Brain microvascular endothelial cell (primary cell): ENCODE measurements at regions not wholly inside any gene's neighbourhood (a gene's known extent, or its start where the extent isn't known, plus 50 kb on each side); places are given as distances from the start of the nearest gene placed in this dataset.
A peak's percentile ranks its signal among the peaks of the same experiment; 100 is the strongest.
"Not testable (repeated sequence)": the region's sequence is repeated elsewhere in the genome, so short reads cannot be mapped to it uniquely, and the experiment has no call there.

Experiments
- DNase-seq: peaks from one replicate; pipeline ENCODE4 v3.0.0-alpha.2; 2020
- H3K27ac ChIP-seq: fragments of 250-450 bp; sonication (Bioruptor Pico); 2 replicates; pipeline ENCODE4 v1.5.1; 2020; ENCODE audit warnings: mild to moderate bottlenecking, moderate library complexity
- H3K27me3 ChIP-seq: fragments of 250-450 bp; sonication (Bioruptor Pico); replicated peaks from 2 replicates; pipeline ENCODE4 v1.5.1; 2020; ENCODE audit warnings: mild to moderate bottlenecking
- H3K36me3 ChIP-seq: fragments of 250-450 bp; sonication (Bioruptor Pico); replicated peaks from 2 replicates; pipeline ENCODE4 v1.5.1; 2020; ENCODE audit warnings: mild to moderate bottlenecking
- H3K4me3 ChIP-seq: 2 replicates; pipeline ENCODE4 v1.5.1; 2011; ENCODE audit warnings: low read depth, mild to moderate bottlenecking, control low read depth, low read length, moderate library complexity
- CTCF ChIP-seq: IDR thresholded peaks from 2 replicates; pipeline ENCODE4 v1.5.1; 2011; ENCODE audit warnings: low read depth, mild to moderate bottlenecking, moderate library complexity, low read length, control low read depth, inconsistent platforms; ENCODE audit errors: missing control alignments
- in situ Hi-C: cut with HindIII; loops from 2 replicates; pipeline ENCODE4 v1.10.0; 2017; ENCODE audit warnings: low sequenced_read_pairs, low pct_ligation_motif_present

DNA sequence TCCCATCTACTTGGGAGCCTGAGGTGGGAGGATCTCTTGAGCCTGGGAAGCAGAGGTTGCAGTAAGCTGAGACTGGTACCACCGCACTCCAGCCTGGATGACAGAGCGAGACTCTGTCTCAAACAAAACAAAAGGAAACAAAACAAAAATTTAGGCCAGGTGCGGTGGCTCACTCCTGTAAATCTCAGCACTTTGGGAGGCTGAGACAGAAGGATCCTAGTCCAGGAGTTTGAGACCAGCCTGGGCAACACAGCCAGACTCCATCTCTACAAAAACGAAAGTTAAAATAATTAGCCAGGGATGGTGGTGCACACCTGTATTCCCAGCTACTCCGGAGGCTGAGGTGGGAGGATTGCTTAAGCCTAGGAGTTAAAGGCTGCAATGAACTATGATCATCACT is 183.2 kb upstream of the ZNF217 start:
- no peak for TF ChIP-seq CTCF
- in situ Hi-C loops, result no loop called here
- Histone ChIP-seq H3K27ac (no peak overlapping the region), H3K4me3 (no peak overlapping the region), H3K27me3 (no peaks in the 10 kb centered on the region), H3K36me3 (no peaks in the 10 kb centered on the region)
- no peak for DNase-seq

DNA sequence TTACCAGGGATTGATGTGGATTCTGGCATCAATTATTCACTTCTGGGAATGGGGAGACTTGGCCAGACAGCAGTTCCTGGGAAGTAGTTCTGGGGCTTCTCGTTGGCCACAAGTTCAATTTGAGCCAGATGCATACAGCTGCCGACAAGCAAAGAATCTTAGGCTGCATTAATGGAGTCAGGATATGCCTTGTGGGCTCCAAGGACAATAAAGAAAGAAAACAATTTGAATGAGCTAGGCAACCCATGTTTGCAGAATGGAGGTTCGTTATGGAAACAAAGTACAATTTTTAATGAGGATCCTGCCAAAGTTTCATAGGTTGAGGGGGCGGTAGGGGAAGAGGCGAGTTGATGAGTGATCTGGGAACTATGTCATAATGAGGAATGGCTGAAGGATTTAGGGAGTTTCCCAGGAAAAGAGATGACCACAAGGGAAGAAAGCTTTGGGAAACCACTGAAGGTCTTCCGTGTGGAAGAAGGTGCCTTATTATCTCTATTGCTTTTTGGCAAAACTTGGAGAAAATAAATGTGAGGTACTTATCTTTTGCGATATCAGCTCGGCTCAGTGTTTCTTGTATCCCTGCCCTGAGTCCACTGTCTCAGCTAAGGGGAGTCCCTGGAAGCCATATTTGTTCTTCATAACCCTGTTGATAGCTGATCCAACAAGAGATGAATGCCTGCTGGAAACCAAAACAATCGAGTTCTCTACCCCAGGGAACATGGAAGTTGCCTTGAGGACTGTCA is 181.0 kb upstream of the ZNF217 start:
- in situ Hi-C loops, result no loop called here
- H3K4me3 ChIP-seq, result no peak overlapping the region
- H3K36me3 ChIP-seq, result no peaks in the 10 kb centered on the region
- no peak for TF ChIP-seq CTCF
- DNase-seq, result peak; percentile 85
- H3K27me3 ChIP-seq, result no peaks in the 10 kb centered on the region
- H3K27ac ChIP-seq, result peak overlapping the region; percentile 98

GRCh38 chr20:53773792-53774401 is 180.3 kb upstream of the ZNF217 start:
- Histone ChIP-seq H3K27me3 (no peaks in the 10 kb centered on the region), H3K36me3 (no peaks in the 10 kb centered on the region), H3K27ac (peak overlapping the region; percentile 98), H3K4me3 (no peak overlapping the region)
- in situ Hi-C loops, result no loop called here
- no peak for TF ChIP-seq CTCF
- peak; percentile 91 for DNase-seq

DNA sequence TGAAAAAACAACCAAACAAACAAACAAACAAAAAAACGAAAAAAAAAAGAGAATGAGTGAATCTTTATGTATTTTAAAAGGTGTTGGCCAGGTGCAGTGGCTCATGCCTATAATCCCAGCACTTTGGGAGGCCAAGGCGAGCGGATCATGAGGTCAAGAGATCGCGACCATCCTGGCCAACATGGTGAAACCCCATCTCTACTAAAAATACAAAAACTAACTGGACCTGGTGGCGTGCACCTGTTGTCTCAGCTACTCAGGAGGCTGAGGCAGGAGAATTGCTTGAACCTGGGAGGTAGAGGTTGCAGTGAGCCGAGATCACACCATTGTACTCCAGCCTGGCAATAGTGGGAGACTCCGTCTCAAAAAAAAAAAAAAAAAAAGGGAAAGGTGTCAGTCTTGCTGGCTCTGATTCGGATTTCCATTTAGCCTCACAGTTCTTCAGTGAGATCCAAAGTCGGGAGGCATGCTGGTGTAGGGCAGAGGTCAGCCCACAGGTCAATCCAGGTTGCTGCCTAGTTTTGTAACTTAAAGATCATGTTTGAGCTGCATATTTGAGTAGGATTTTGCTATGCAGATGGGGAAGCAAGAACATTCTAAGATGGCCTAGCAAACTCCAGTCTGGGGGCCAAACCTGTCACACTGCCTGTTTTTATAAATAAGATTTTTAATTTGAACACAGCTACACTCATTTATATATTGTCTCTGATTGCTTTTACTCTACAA is 179.6 kb upstream of the ZNF217 start:
- in situ Hi-C loops, H3K36me3 ChIP-seq, DNase-seq, H3K4me3 ChIP-seq, H3K27me3 ChIP-seq: not testable (repeated sequence)
- H3K27ac ChIP-seq, result peak overlapping the region; percentile 98

DNA sequence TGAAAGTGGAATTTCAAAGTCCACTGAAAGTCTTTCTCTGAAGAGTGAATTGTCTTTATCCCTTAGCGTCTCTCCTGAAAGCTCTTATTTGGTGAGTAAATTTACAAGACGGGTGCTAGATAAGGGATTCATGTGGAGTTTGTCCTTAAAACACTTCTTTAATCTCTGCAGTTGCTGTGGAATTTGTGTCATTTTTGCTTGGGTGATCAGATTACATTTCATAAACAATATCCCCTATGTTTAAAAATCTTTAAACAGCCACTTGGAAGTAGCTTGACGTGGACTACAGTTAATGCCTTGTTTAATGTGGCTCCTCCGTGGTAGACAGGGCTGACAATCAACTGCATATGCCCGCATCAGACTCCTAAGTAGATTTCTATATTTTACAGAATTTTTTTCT is 175.4 kb upstream of the ZNF217 start:
- peak; percentile 18 for DNase-seq
- in situ Hi-C loops, result no loop called here
- no peak for TF ChIP-seq CTCF
- Histone ChIP-seq H3K36me3 (no peaks in the 10 kb centered on the region), H3K27ac (no peak overlapping the region), H3K27me3 (no peaks in the 10 kb centered on the region), H3K4me3 (no peak overlapping the region)

GRCh38 chr20:53768329-53768728 is 174.7 kb upstream of the ZNF217 start:
- in situ Hi-C loops, result no loop called here
- Histone ChIP-seq H3K27me3 (no peaks in the 10 kb centered on the region), H3K4me3 (no peak overlapping the region), H3K36me3 (no peaks in the 10 kb centered on the region), H3K27ac (no peak overlapping the region)
- no peak for DNase-seq
- no peak for TF ChIP-seq CTCF
